GM21717 (cell line): ENCODE measurements at regions not wholly inside any gene's neighbourhood (a gene's known extent, or its start where the extent isn't known, plus 50 kb on each side); places are given as distances from the start of the nearest gene placed in this dataset.
A peak's percentile ranks its signal among the peaks of the same experiment; 100 is the strongest.
"Not testable (repeated sequence)": the region's sequence is repeated elsewhere in the genome, so short reads cannot be mapped to it uniquely, and the experiment has no call there.

Experiments
- ATAC-seq: cut with Tn5 transposase; IDR thresholded peaks from one replicate; pipeline ENCODE4 v1.9.1; 2021; ENCODE audit warnings: mild to moderate bottlenecking, moderate library complexity; ENCODE audit not compliant: unreplicated experiment

GRCh38 chr3:59374091-59374817 lies 324.4 kb upstream of the CFAP20DC start:
- no peak for ATAC-seq

GRCh38 chr3:59372346-59372745 lies 322.5 kb upstream of the CFAP20DC start:
- no peak for ATAC-seq

- no peak for ATAC-seq
Measured at GRCh38 chr3:59368900-59369675, 319.3 kb upstream of the CFAP20DC start.

DNA sequence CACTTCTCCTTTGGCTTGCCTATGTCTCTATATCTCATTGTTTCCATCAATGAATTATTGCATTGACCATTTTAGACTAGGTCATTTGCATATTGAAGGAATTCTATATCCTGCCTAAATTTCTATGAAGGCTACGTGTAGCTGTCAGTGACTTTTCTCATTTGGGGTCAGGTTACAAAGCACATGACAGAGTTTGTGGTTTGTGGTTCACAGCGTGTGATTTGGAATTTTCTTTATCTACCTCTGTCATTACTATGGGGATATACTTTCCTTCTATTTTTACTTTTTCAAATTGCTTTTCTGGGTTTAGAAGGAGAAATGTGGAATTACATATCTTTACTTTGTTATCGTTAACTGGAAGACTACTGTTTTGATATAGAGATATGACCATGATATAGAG lies 317.3 kb upstream of the CFAP20DC start:
- ATAC-seq: no peak

GRCh38 chr3:59366218-59366617 lies 316.4 kb upstream of the CFAP20DC start:
- no peak for ATAC-seq

- no peak for ATAC-seq
Measured at GRCh38 chr3:59364496-59364895, 314.7 kb upstream of the CFAP20DC start.

- not testable (repeated sequence) for ATAC-seq
Measured at GRCh38 chr3:59360312-59360711, 310.5 kb upstream of the CFAP20DC start.

GRCh38 chr3:59341459-59341858 lies 291.6 kb upstream of the CFAP20DC start:
- no peak for ATAC-seq

DNA sequence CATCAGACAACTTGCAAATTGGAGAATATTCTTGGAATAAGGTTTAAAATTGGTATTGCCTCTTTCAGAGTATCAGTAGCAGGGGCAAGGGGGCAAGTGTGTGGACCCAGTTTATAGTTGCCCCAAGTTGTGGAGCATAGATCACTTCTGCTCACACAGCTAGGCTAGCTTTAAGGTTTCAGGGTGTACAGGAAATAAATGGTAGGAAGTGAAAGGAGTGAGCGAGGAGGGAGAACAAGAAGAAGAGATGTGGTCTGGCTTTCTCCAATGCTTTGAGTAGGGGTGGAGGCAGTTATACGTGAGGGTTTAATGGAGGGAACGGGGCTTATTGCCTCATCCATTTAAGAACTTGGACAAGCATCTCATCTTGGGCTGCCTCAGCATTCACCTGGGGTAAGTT lies 290.0 kb upstream of the CFAP20DC start:
- ATAC-seq: no peak

DNA sequence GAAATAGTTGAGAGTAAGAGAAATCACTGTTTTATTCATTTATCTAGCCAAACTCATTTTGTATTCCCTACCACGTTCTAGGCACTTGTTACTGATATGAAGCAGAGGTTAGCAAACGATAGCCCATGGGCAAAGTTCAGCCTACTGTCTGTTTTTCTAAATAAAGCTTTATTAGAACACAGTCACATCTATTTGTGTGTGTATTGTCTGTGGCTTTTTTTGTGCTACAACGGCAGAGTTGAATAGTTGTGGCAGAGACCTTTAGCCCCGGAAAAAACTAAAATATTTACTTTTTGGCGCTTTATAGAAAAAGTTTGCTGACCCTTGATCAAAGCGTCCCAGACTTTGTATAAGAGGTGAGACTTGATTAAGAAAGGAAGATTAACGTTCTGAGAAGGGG lies 289.1 kb upstream of the CFAP20DC start:
- ATAC-seq: no peak

DNA sequence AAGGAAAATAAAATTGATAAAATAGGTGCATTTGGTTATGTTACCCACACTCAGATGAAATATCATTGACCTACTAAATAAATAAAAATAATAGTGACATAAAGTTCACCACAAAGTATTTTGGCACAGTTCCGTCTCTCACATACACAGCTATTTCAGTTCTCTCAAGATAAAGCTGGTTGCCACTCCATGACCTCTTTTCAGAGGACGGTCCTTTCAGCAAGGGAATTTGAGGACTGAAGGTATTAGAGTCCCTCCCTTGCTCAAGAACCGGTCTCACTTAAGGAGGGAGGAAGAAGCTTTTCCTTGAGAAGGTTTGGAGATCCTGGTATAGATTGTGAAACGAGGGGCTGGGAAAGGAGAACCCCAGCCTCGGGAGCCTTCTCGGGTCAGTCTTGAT lies 285.5 kb upstream of the CFAP20DC start:
- ATAC-seq: no peak

DNA sequence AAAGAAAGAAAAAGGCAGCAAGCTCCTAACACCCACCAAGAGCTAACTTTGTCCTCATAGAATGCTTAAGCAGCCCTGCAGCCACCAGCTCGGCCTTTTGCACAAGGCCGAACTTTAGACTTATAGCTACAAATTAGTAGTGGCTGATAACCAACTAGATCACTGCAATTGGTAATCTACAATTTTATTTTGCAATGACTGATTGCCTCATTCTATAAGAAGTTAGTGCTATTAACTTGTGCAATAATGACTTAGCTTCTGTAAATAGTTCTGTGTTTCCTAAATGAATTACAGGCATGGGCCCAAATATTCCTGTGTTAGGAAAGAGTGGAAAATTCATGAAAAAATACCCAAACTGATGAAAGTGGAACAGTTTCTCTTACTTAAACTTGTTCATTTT lies 284.8 kb upstream of the CFAP20DC start:
- no peak for ATAC-seq

DNA sequence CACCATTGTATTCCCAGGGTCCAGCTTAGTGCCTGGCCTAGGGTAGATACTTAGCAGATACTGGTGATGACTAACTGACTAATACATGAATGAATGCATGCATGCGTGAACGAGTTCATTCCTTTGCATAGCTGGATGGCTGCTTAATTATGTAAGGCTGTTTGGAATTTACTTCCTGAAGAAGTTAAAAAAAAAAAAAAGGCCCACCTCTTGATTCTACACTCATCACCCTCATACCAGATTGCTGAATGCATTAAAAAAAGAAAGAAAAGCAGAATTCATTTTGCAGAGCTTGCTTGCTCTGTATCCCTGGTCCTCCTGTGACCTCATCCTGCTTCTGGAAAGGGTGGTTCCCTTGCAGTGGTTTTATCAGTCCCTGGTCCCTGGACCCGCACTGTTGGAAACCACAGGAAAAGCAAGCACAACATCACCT lies 277.6 kb upstream of the CFAP20DC start:
- no peak for ATAC-seq

DNA sequence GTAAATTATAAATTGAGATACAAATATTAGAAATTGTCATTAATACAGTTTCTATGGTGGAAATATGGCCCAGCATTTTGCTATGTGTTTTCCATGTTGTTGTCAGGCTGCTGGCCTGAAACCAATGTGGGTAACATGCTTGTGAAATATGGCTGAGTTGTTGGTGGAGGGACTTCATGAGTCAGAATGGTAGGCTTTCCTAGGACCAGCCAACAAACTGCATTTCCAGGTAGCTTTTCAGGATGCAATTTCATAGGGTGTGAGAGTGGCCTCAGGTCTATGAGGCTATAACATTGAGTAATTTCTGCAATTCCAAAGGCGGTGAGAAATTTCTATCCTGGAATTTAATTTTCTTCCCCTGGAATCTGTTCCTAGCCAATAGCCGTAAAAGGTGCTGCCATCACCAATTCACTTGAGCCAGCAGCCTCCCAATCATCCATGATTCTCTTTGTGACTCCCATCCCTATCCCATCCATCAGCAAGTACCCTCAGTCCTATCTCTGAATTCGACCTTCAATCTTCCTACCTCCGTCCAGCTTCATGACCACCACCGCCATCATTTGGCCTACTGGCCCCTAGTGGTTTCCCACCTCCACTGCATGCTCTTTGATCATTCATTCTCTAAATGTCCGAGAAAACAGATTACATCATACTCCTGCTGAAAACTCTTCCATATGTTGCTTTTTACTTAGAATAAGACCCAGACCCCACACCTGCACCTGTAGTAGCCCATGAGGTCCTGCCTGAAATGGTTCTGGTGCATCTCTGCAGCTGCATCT lies 276.6 kb upstream of the CFAP20DC start:
- no peak for ATAC-seq

DNA sequence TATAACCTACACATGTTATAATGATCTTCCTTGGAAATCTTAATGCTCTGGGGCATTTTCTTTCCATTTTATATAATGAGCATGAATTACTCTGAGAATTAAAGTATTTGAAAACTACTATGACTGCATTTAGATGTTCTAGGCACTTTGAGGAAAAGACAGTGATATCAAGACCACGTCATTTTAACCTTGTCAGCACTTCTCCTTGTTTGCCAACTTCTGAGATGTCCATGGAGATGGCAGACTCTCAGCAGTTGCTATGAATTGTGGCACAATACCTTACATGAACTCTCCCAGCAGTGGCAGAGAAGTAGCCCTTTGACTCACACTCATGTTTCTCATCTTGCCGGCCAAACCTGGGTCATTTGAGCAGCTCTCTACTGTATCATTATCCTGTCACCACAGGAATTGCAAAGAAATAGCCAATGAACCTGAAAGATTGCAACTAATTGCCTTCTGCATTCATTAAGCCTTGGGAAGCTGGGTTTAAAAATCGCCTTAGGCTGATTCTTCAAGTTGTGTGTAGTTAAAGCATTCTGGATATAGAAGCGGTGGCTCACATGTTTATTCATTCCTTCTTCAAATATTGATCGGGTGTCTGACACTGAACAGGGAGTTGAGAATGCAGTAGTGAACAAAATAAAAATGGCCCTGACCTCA lies 272.2 kb upstream of the CFAP20DC start:
- no peak for ATAC-seq

DNA sequence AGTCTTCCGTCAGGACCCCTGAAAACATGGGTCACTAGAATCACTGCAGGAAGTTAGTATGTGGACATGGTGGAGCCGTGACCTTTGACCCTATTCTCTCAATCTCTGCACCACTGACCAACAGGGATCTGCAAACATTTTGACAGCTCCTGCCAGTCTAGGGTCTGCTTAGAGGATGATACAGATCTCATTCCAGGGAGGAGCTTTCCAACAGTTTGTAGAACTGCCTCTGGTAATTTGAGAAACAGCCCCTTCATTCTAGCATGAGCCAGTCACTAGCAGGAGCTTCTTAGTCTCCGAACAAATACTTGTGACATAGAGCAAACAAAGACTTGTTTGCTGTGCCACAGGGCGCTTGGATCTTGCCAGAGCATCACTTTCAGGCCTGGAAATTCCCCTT lies 270.3 kb upstream of the CFAP20DC start:
- ATAC-seq: no peak

- ATAC-seq: no peak
Measured at GRCh38 chr3:59319442-59319841, 269.6 kb upstream of the CFAP20DC start.

DNA sequence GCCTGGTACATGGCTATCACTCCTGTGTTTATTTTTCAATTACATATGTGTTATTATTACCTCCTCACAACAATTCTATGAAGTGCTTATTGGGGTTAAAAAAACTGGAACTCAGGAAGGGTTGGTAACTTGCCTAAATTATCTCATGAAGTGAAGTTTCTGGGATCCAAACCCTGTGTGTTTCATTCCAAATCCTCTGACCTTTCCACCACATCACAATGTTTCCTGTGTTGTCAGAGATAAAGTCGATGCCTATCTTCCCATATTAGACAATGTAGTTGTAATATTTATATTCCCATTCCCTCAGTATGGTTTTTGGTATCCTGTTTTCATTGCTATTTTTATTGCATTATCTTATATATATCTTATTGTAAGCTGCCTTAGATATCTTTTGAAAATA lies 269.1 kb upstream of the CFAP20DC start:
- ATAC-seq: no peak

- no peak for ATAC-seq
Measured at GRCh38 chr3:59317386-59317785, 267.6 kb upstream of the CFAP20DC start.

- ATAC-seq: no peak
Measured at GRCh38 chr3:59316688-59317275, 267.0 kb upstream of the CFAP20DC start.

DNA sequence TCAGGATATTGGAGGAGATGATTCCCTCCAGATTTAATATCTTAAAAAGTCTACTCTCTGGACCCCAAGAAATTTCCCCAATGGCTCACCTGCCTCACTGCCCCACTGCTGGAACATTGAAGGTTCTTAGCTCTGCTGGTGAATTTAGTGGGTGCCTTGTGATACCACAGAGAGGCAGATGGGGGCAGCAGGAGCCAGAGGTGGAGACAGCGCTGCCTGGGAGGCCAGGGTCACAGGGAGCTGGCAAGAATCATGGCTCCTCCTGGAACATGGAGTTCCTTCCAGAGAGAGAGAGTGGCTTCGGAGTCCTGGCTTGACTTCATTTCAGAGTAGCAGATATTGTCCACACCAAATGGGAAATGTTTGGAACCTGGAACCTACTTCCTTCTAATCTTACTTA lies 263.5 kb upstream of the CFAP20DC start:
- ATAC-seq: peak; percentile 80
